SJSA1 (cell line): ENCODE measurements at regions not wholly inside any gene's neighbourhood (a gene's known extent, or its start where the extent isn't known, plus 50 kb on each side); places are given as distances from the start of the nearest gene placed in this dataset.
"Not testable (repeated sequence)": the region's sequence is repeated elsewhere in the genome, so short reads cannot be mapped to it uniquely, and the experiment has no call there.

ENCODE experiments used
- DNase-seq, 2 experiments: peaks; one replicate each; pipeline ENCODE4 v3.0.0-alpha.2; 2015 to 2020; ENCODE audit warnings: low spot score in 2 of 2, low read depth in 1 of 2
- H3K27ac ChIP-seq: fragments of 250-450 bp; sonication (Bioruptor Pico); 2 replicates; pipeline ENCODE4 v1.5.1; 2020; ENCODE audit warnings: mild to moderate bottlenecking, moderate library complexity
- H3K27me3 ChIP-seq: fragments of 250-450 bp; sonication (Bioruptor Pico); replicated peaks from 2 replicates; pipeline ENCODE4 v1.5.1; 2020; ENCODE audit warnings: mild to moderate bottlenecking, moderate library complexity
- H3K36me3 ChIP-seq: fragments of 250-450 bp; sonication (Bioruptor Pico); 2 replicates; pipeline ENCODE4 v1.5.1; 2020; ENCODE audit warnings: mild to moderate bottlenecking
- H3K4me1 ChIP-seq: fragments of 250-450 bp; sonication (Bioruptor Pico); replicated peaks from 2 replicates; pipeline ENCODE4 v1.6.1; 2021; ENCODE audit warnings: mild to moderate bottlenecking
- H3K4me3 ChIP-seq: fragments of 250-450 bp; sonication (Bioruptor Pico); 2 replicates; pipeline ENCODE4 v1.5.1; 2020; ENCODE audit warnings: mild to moderate bottlenecking
- H3K9me3 ChIP-seq: fragments of 250-450 bp; sonication (Bioruptor Pico); replicated peaks from 2 replicates; pipeline ENCODE4 v1.5.1; 2020; ENCODE audit warnings: mild to moderate bottlenecking

- H3K27me3 ChIP-seq, result no peaks in the 10 kb centered on the region
- H3K27ac ChIP-seq, result no peak overlapping the region
- no peak for DNase-seq
- H3K4me1 ChIP-seq, result peaks cover 18% of the 10 kb centered on the region
- H3K36me3 ChIP-seq, result peaks cover 27% of the 10 kb centered on the region
- H3K9me3 ChIP-seq, result no peaks in the 10 kb centered on the region
- no peak overlapping the region for H3K4me3 ChIP-seq
These were observed 151.3 kb upstream of the SLC13A1 start for GRCh38 chr7:123351027-123351426.

GRCh38 chr7:123348690-123349089 lies 148.9 kb upstream of the SLC13A1 start:
- Histone ChIP-seq H3K36me3 (peaks cover 27% of the 10 kb centered on the region), H3K9me3 (no peaks in the 10 kb centered on the region), H3K4me1 (peaks cover 16% of the 10 kb centered on the region), H3K27ac (no peak overlapping the region), H3K4me3 (no peak overlapping the region), H3K27me3 (no peaks in the 10 kb centered on the region)
- DNase-seq, result no peak

GRCh38 chr7:123346766-123347165 lies 147.0 kb upstream of the SLC13A1 start:
- Histone ChIP-seq H3K27ac (no peak overlapping the region), H3K4me3 (no peak overlapping the region), H3K9me3 (no peaks in the 10 kb centered on the region), H3K36me3 (peaks cover 27% of the 10 kb centered on the region), H3K27me3 (no peaks in the 10 kb centered on the region), H3K4me1 (peaks cover 19% of the 10 kb centered on the region)
- DNase-seq, result no peak

- H3K4me1 ChIP-seq, result peaks cover 15% of the 10 kb centered on the region
- peak overlapping the region; percentile 59 for H3K27ac ChIP-seq
- no peak overlapping the region for H3K4me3 ChIP-seq
- H3K9me3 ChIP-seq, result no peaks in the 10 kb centered on the region
- H3K27me3 ChIP-seq, result no peaks in the 10 kb centered on the region
- H3K36me3 ChIP-seq, result peaks cover 39% of the 10 kb centered on the region
- DNase-seq, result peak in 1 of 2 experiments; percentile 75
These were observed 143.8 kb upstream of the SLC13A1 start for GRCh38 chr7:123343611-123344010.

- Histone ChIP-seq H3K4me3 (no peak overlapping the region), H3K36me3 (peaks cover 34% of the 10 kb centered on the region), H3K27me3 (no peaks in the 10 kb centered on the region), H3K27ac (no peak overlapping the region), H3K4me1 (peaks cover 15% of the 10 kb centered on the region), H3K9me3 (no peaks in the 10 kb centered on the region)
- no peak for DNase-seq
These were observed 141.3 kb upstream of the SLC13A1 start for GRCh38 chr7:123341102-123341501.

GRCh38 chr7:123338688-123339087 lies 138.9 kb upstream of the SLC13A1 start:
- Histone ChIP-seq H3K4me3 (no peak overlapping the region), H3K4me1 (peaks cover 10% of the 10 kb centered on the region), H3K9me3 (no peaks in the 10 kb centered on the region), H3K36me3 (peaks cover 27% of the 10 kb centered on the region), H3K27ac (no peak overlapping the region), H3K27me3 (no peaks in the 10 kb centered on the region)
- DNase-seq, result no peak

GRCh38 chr7:123329988-123330643 lies 130.3 kb upstream of the SLC13A1 start:
- no peak for DNase-seq
- Histone ChIP-seq H3K27me3 (no peaks in the 10 kb centered on the region), H3K9me3 (no peaks in the 10 kb centered on the region)

GRCh38 chr7:123327661-123328060 lies 127.9 kb upstream of the SLC13A1 start:
- peak in 1 of 2 experiments; percentile 24 for DNase-seq
- Histone ChIP-seq H3K9me3 (peaks cover 6% of the 10 kb centered on the region), H3K36me3 (peaks cover 50% of the 10 kb centered on the region), H3K27me3 (no peaks in the 10 kb centered on the region), H3K4me1 (peaks cover 12% of the 10 kb centered on the region), H3K4me3 (no peak overlapping the region), H3K27ac (no peak overlapping the region)

More at GRCh38 chr7:123329988-123330643, 130.3 kb upstream of the SLC13A1 start:
- H3K36me3 ChIP-seq, result peaks cover 41% of the 10 kb centered on the region
- H3K4me3 ChIP-seq, result no peak overlapping the region
- peaks cover 12% of the 10 kb centered on the region for H3K4me1 ChIP-seq
- no peak overlapping the region for H3K27ac ChIP-seq

- Histone ChIP-seq H3K27me3 (no peaks in the 10 kb centered on the region), H3K36me3 (peaks cover 48% of the 10 kb centered on the region), H3K9me3 (peaks cover 16% of the 10 kb centered on the region), H3K4me1 (peaks cover 12% of the 10 kb centered on the region), H3K4me3 (no peak overlapping the region), H3K27ac (no peak overlapping the region)
- no peak for DNase-seq
These were observed 124.5 kb upstream of the SLC13A1 start for GRCh38 chr7:123324283-123324682.

GRCh38 chr7:123323689-123324088 lies 123.9 kb upstream of the SLC13A1 start:
- no peak overlapping the region for H3K27ac ChIP-seq
- no peaks in the 10 kb centered on the region for H3K27me3 ChIP-seq
- H3K4me3 ChIP-seq, result no peak overlapping the region
- no peak for DNase-seq
- H3K36me3 ChIP-seq, result peaks cover 45% of the 10 kb centered on the region
- H3K9me3 ChIP-seq, result peaks cover 16% of the 10 kb centered on the region
- H3K4me1 ChIP-seq, result peaks cover 12% of the 10 kb centered on the region

- Histone ChIP-seq H3K36me3 (peaks cover 39% of the 10 kb centered on the region), H3K9me3 (peaks cover 16% of the 10 kb centered on the region)
- not testable (repeated sequence) for H3K4me3 ChIP-seq, H3K27me3 ChIP-seq, H3K27ac ChIP-seq, H3K4me1 ChIP-seq, DNase-seq
These were observed 121.8 kb upstream of the SLC13A1 start for GRCh38 chr7:123321578-123321977.

GRCh38 chr7:123319911-123320310 lies 120.1 kb upstream of the SLC13A1 start:
- H3K9me3 ChIP-seq, result peaks cover 16% of the 10 kb centered on the region
- no peak overlapping the region for H3K4me3 ChIP-seq
- DNase-seq, result no peak
- no peaks in the 10 kb centered on the region for H3K4me1 ChIP-seq
- no peaks in the 10 kb centered on the region for H3K27me3 ChIP-seq
- peaks cover 41% of the 10 kb centered on the region for H3K36me3 ChIP-seq
- no peak overlapping the region for H3K27ac ChIP-seq

- DNase-seq, result no peak
- Histone ChIP-seq H3K4me1 (no peaks in the 10 kb centered on the region), H3K36me3 (peaks cover 7% of the 10 kb centered on the region), H3K27ac (no peak overlapping the region), H3K4me3 (no peak overlapping the region), H3K27me3 (no peaks in the 10 kb centered on the region), H3K9me3 (no peaks in the 10 kb centered on the region)
These were observed 115.1 kb upstream of the SLC13A1 start for GRCh38 chr7:123314886-123315285.

- no peak overlapping the region for H3K27ac ChIP-seq
- no peaks in the 10 kb centered on the region for H3K9me3 ChIP-seq
- no peak for DNase-seq
- H3K36me3 ChIP-seq, result peaks cover 3% of the 10 kb centered on the region
- H3K27me3 ChIP-seq, result no peaks in the 10 kb centered on the region
- no peak overlapping the region for H3K4me3 ChIP-seq
- peaks cover 21% of the 10 kb centered on the region for H3K4me1 ChIP-seq
These were observed 108.6 kb upstream of the SLC13A1 start for GRCh38 chr7:123308254-123308951.
